GM23248 (cell line): ENCODE measurements at regions not wholly inside any gene's neighbourhood (a gene's known extent, or its start where the extent isn't known, plus 50 kb on each side); places are given as distances from the start of the nearest gene placed in this dataset.

Source experiments
- EZH2 ChIP-seq: fragments of 200-600 bp; sonication (generic); IDR thresholded peaks from 2 replicates; pipeline ENCODE4 v1.6.1; 2018; ENCODE audit warnings: antibody characterized with exemption, mild to moderate bottlenecking; ENCODE audit not compliant: insufficient read depth, poor library complexity, severe bottlenecking
- EZH2phosphoT487 ChIP-seq: fragments of 200-600 bp; sonication (generic); IDR thresholded peaks from 2 replicates; pipeline ENCODE4 v1.6.1; 2018; ENCODE audit warnings: antibody characterized with exemption, moderate library complexity, mild to moderate bottlenecking, low read depth; ENCODE audit not compliant: insufficient read depth

- TF ChIP-seq EZH2 (no peak), EZH2phosphoT487 (no peak)
Observed at GRCh38 chr17:71547904-71548303, 572.9 kb upstream of the SOX9 start.
